Neuron (in vitro differentiated cells): ENCODE measurements at regions not wholly inside any gene's neighbourhood (a gene's known extent, or its start where the extent isn't known, plus 50 kb on each side); places are given as distances from the start of the nearest gene placed in this dataset.

ENCODE experiments used
- H2AFZ ChIP-seq: one replicate; pipeline ENCODE4 v1.6.1; 2013; ENCODE audit warnings: low read depth, mild to moderate bottlenecking, inconsistent platforms, low read length, moderate library complexity
- H3K27me3 ChIP-seq: one replicate; pipeline ENCODE4 v1.6.1; 2013; ENCODE audit warnings: low read length; ENCODE audit not compliant: insufficient read depth
- H3K36me3 ChIP-seq: one replicate; pipeline ENCODE4 v1.6.1; 2013; ENCODE audit warnings: low read length; ENCODE audit not compliant: insufficient read depth
- H3K4me1 ChIP-seq: one replicate; pipeline ENCODE4 v1.6.1; 2013; ENCODE audit warnings: low read length; ENCODE audit not compliant: insufficient read depth
- H3K4me3 ChIP-seq: 2 replicates; pipeline ENCODE4 v1.5.1; 2013; ENCODE audit warnings: mild to moderate bottlenecking, low read length, moderate library complexity
- H3K9me3 ChIP-seq: one replicate; pipeline ENCODE4 v1.6.1; 2013; ENCODE audit warnings: low read length

- Histone ChIP-seq H3K4me3 (no peak overlapping the region), H2AFZ (no peak overlapping the region), H3K27me3 (no peaks in the 10 kb centered on the region), H3K36me3 (no peaks in the 10 kb centered on the region), H3K4me1 (no peaks in the 10 kb centered on the region), H3K9me3 (no peaks in the 10 kb centered on the region)
Measured at GRCh38 chr6:48834706-48835105, 628.3 kb downstream of the MMUT start.

GRCh38 chr6:48833916-48834315 lies 629.1 kb downstream of the MMUT start:
- Histone ChIP-seq H3K4me1 (no peaks in the 10 kb centered on the region), H3K27me3 (no peaks in the 10 kb centered on the region), H3K9me3 (no peaks in the 10 kb centered on the region), H2AFZ (no peak overlapping the region), H3K36me3 (no peaks in the 10 kb centered on the region), H3K4me3 (no peak overlapping the region)

GRCh38 chr6:48826901-48827701 lies 636.0 kb downstream of the MMUT start:
- Histone ChIP-seq H3K9me3 (no peaks in the 10 kb centered on the region), H3K36me3 (no peaks in the 10 kb centered on the region), H3K4me1 (no peaks in the 10 kb centered on the region), H2AFZ (no peak overlapping the region), H3K27me3 (no peaks in the 10 kb centered on the region), H3K4me3 (no peak overlapping the region)

GRCh38 chr6:48826152-48826515 lies 636.9 kb downstream of the MMUT start:
- Histone ChIP-seq H3K36me3 (no peaks in the 10 kb centered on the region), H3K4me3 (no peak overlapping the region), H3K4me1 (no peaks in the 10 kb centered on the region), H2AFZ (no peak overlapping the region), H3K9me3 (no peaks in the 10 kb centered on the region), H3K27me3 (no peaks in the 10 kb centered on the region)

GRCh38 chr6:48825501-48826151 lies 637.4 kb downstream of the MMUT start:
- Histone ChIP-seq H3K4me1 (no peaks in the 10 kb centered on the region), H2AFZ (no peak overlapping the region), H3K27me3 (no peaks in the 10 kb centered on the region), H3K9me3 (no peaks in the 10 kb centered on the region), H3K4me3 (no peak overlapping the region), H3K36me3 (no peaks in the 10 kb centered on the region)

- H3K9me3 ChIP-seq = no peaks in the 10 kb centered on the region
- no peak overlapping the region for H2AFZ ChIP-seq
- H3K36me3 ChIP-seq = no peaks in the 10 kb centered on the region
- no peak overlapping the region for H3K4me3 ChIP-seq
- no peaks in the 10 kb centered on the region for H3K4me1 ChIP-seq
- no peaks in the 10 kb centered on the region for H3K27me3 ChIP-seq
Measured at GRCh38 chr6:48818052-48818412, 645.0 kb downstream of the MMUT start.

GRCh38 chr6:48817333-48818051 lies 645.6 kb downstream of the MMUT start:
- no peak overlapping the region for H2AFZ ChIP-seq
- no peaks in the 10 kb centered on the region for H3K9me3 ChIP-seq
- H3K27me3 ChIP-seq = no peaks in the 10 kb centered on the region
- H3K4me3 ChIP-seq = no peak overlapping the region
- no peaks in the 10 kb centered on the region for H3K4me1 ChIP-seq
- H3K36me3 ChIP-seq = no peaks in the 10 kb centered on the region

GRCh38 chr6:48814957-48815356 lies 648.1 kb downstream of the MMUT start:
- Histone ChIP-seq H3K4me1 (no peaks in the 10 kb centered on the region), H3K9me3 (no peaks in the 10 kb centered on the region), H3K27me3 (no peaks in the 10 kb centered on the region), H2AFZ (no peak overlapping the region), H3K4me3 (no peak overlapping the region), H3K36me3 (no peaks in the 10 kb centered on the region)

- no peaks in the 10 kb centered on the region for H3K4me1 ChIP-seq
- no peak overlapping the region for H3K4me3 ChIP-seq
- no peak overlapping the region for H2AFZ ChIP-seq
- H3K9me3 ChIP-seq = no peaks in the 10 kb centered on the region
- no peaks in the 10 kb centered on the region for H3K27me3 ChIP-seq
- no peaks in the 10 kb centered on the region for H3K36me3 ChIP-seq
Measured at GRCh38 chr6:48813836-48814235, 649.2 kb downstream of the MMUT start.

- H3K9me3 ChIP-seq = no peaks in the 10 kb centered on the region
- no peak overlapping the region for H2AFZ ChIP-seq
- H3K27me3 ChIP-seq = no peaks in the 10 kb centered on the region
- H3K36me3 ChIP-seq = no peaks in the 10 kb centered on the region
- H3K4me1 ChIP-seq = no peaks in the 10 kb centered on the region
- H3K4me3 ChIP-seq = no peak overlapping the region
Measured at GRCh38 chr6:48809700-48810099, 653.4 kb downstream of the MMUT start.

- no peak overlapping the region for H3K4me3 ChIP-seq
- no peaks in the 10 kb centered on the region for H3K36me3 ChIP-seq
- no peak overlapping the region for H2AFZ ChIP-seq
Measured at GRCh38 chr6:48809245-48809644, 653.8 kb downstream of the MMUT start.

GRCh38 chr6:48798296-48798695 lies 664.8 kb downstream of the MMUT start:
- H3K4me1 ChIP-seq = no peaks in the 10 kb centered on the region
- H2AFZ ChIP-seq = no peak overlapping the region
- no peaks in the 10 kb centered on the region for H3K27me3 ChIP-seq
- no peak overlapping the region for H3K4me3 ChIP-seq
- no peaks in the 10 kb centered on the region for H3K36me3 ChIP-seq
- H3K9me3 ChIP-seq = no peaks in the 10 kb centered on the region

More at GRCh38 chr6:48809245-48809644, 653.8 kb downstream of the MMUT start:
- Histone ChIP-seq H3K4me1 (no peaks in the 10 kb centered on the region), H3K9me3 (no peaks in the 10 kb centered on the region), H3K27me3 (no peaks in the 10 kb centered on the region)

- Histone ChIP-seq H3K36me3 (no peaks in the 10 kb centered on the region), H2AFZ (no peak overlapping the region), H3K4me3 (no peak overlapping the region), H3K4me1 (no peaks in the 10 kb centered on the region), H3K27me3 (no peaks in the 10 kb centered on the region), H3K9me3 (no peaks in the 10 kb centered on the region)
Measured at GRCh38 chr6:48782225-48782624, 671.2 kb upstream of the PTCHD4 start.
